Glutamatergic neuron (in vitro differentiated cells): ENCODE measurements at regions not wholly inside any gene's neighbourhood (a gene's known extent, or its start where the extent isn't known, plus 50 kb on each side); places are given as distances from the start of the nearest gene placed in this dataset.
A peak's percentile ranks its signal among the peaks of the same experiment; 100 is the strongest.

ENCODE experiments used
- DNase-seq: peaks from one replicate; pipeline ENCODE4 v3.0.0; 2022
- H3K27ac Mint-ChIP-seq: one replicate; pipeline ENCODE4 v1.8.0; 2020; ENCODE audit warnings: mild to moderate bottlenecking, mixed read lengths, inconsistent platforms; ENCODE audit not compliant: unreplicated experiment
- H3K27me3 Mint-ChIP-seq: one replicate; pipeline ENCODE4 v1.8.0; 2020; ENCODE audit warnings: mild to moderate bottlenecking, moderate library complexity, mixed read lengths, inconsistent platforms; ENCODE audit not compliant: unreplicated experiment
- H3K36me3 Mint-ChIP-seq: one replicate; pipeline ENCODE4 v1.8.0; 2020; ENCODE audit warnings: mild to moderate bottlenecking, mixed read lengths, inconsistent platforms; ENCODE audit not compliant: unreplicated experiment
- H3K4me1 Mint-ChIP-seq: one replicate; pipeline ENCODE4 v1.8.0; 2020; ENCODE audit warnings: mild to moderate bottlenecking, low read depth, mixed read lengths, inconsistent platforms; ENCODE audit not compliant: unreplicated experiment
- H3K4me3 Mint-ChIP-seq: one replicate; pipeline ENCODE4 v1.8.0; 2020; ENCODE audit warnings: mild to moderate bottlenecking, mixed read lengths, inconsistent platforms; ENCODE audit not compliant: unreplicated experiment
- H3K9me3 Mint-ChIP-seq: one replicate; pipeline ENCODE4 v1.8.0; 2020; ENCODE audit warnings: mild to moderate bottlenecking, moderate library complexity, mixed read lengths, inconsistent platforms; ENCODE audit not compliant: unreplicated experiment
- CTCF ChIP-seq: fragments of 200-600 bp; sonication (generic); IDR thresholded peaks from one replicate; pipeline ENCODE4 v1.5.0; 2021; ENCODE audit not compliant: partially characterized antibody, unreplicated experiment

GRCh38 chr14:56412468-56413434 lies 166.8 kb upstream of the TMEM260 start:
- peaks cover 1% of the 10 kb centered on the region for H3K27me3 Mint-ChIP-seq
- H3K27ac Mint-ChIP-seq, result peak overlapping the region; percentile 44
- H3K36me3 Mint-ChIP-seq, result no peaks in the 10 kb centered on the region
- no peaks in the 10 kb centered on the region for H3K9me3 Mint-ChIP-seq
- no peak overlapping the region for H3K4me3 Mint-ChIP-seq
- TF ChIP-seq CTCF, result no peak
- H3K4me1 Mint-ChIP-seq, result peaks cover 6% of the 10 kb centered on the region
- DNase-seq, result no peak

- Mint-ChIP-seq H3K4me3 (no peak overlapping the region), H3K27me3 (peaks cover 1% of the 10 kb centered on the region), H3K36me3 (no peaks in the 10 kb centered on the region), H3K4me1 (peaks cover 6% of the 10 kb centered on the region), H3K27ac (no peak overlapping the region), H3K9me3 (no peaks in the 10 kb centered on the region)
- no peak for DNase-seq
- no peak for TF ChIP-seq CTCF
These were observed 165.9 kb upstream of the TMEM260 start for GRCh38 chr14:56413721-56414120.

DNA sequence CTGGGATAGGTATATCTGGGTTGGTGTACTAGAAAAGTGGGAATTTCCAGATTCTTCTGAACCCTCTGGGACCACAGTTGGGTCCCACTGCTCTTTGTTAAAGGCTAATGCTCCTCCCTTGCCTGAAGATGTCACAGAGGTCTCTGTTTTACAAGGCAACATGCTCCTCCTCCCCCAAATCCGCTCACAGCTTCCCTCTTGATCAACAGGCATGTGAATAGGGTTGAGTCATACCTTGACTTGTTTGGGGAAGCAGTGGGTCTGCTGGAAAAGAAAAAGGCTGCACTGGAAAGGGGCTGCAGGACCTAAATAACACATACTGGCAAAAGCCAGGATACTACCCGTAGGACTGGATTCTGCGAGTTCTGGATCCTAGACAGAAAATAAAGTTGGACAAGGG lies 165.4 kb upstream of the TMEM260 start:
- DNase-seq, result no peak
- H3K27me3 Mint-ChIP-seq, result peaks cover 1% of the 10 kb centered on the region
- no peak for TF ChIP-seq CTCF
- no peaks in the 10 kb centered on the region for H3K36me3 Mint-ChIP-seq
- H3K9me3 Mint-ChIP-seq, result no peaks in the 10 kb centered on the region
- no peak overlapping the region for H3K27ac Mint-ChIP-seq
- peaks cover 6% of the 10 kb centered on the region for H3K4me1 Mint-ChIP-seq
- no peak overlapping the region for H3K4me3 Mint-ChIP-seq

GRCh38 chr14:56416213-56416612 lies 163.4 kb upstream of the TMEM260 start:
- H3K27me3 Mint-ChIP-seq, result peaks cover 1% of the 10 kb centered on the region
- no peak overlapping the region for H3K27ac Mint-ChIP-seq
- H3K36me3 Mint-ChIP-seq, result no peaks in the 10 kb centered on the region
- H3K4me3 Mint-ChIP-seq, result no peak overlapping the region
- DNase-seq, result no peak
- TF ChIP-seq CTCF, result no peak
- H3K9me3 Mint-ChIP-seq, result no peaks in the 10 kb centered on the region
- peaks cover 6% of the 10 kb centered on the region for H3K4me1 Mint-ChIP-seq

- Mint-ChIP-seq H3K9me3 (no peaks in the 10 kb centered on the region), H3K4me3 (no peak overlapping the region), H3K27me3 (peaks cover 1% of the 10 kb centered on the region), H3K36me3 (no peaks in the 10 kb centered on the region), H3K4me1 (peaks cover 6% of the 10 kb centered on the region), H3K27ac (no peak overlapping the region)
- TF ChIP-seq CTCF, result no peak
- no peak for DNase-seq
These were observed 162.4 kb upstream of the TMEM260 start for GRCh38 chr14:56417173-56417572.
